Uterus (tissue), 3 donors: ENCODE measurements at regions not wholly inside any gene's neighbourhood (a gene's known extent, or its start where the extent isn't known, plus 50 kb on each side); places are given as distances from the start of the nearest gene placed in this dataset.

Experiments used
- DNase-seq, 2 donors: peaks; one replicate each; pipeline ENCODE4 v3.0.0-alpha.2; 2019 to 2020
- H3K27ac ChIP-seq, 2 donors: fragments of 200-600 bp; sonication (generic); 1 replicate in 1 of 2; 2 replicates in 1 of 2; pipeline ENCODE4 v1.5.1; 2016 to 2018
- H3K27me3 ChIP-seq, 2 donors: fragments of 200-600 bp; sonication (generic); one replicate each; pipeline ENCODE4 v1.5.1; 2018 to 2019; ENCODE audit warnings: control low read depth in 1 of 2
- H3K36me3 ChIP-seq, 2 donors: fragments of 200-600 bp; sonication (generic); one replicate each; pipeline ENCODE4 v1.5.1; 2019; ENCODE audit warnings: control low read depth in 1 of 2
- H3K4me1 ChIP-seq, 2 donors: fragments of 200-600 bp; sonication (generic); one replicate each; pipeline ENCODE4 v1.5.1; 2018 to 2019; ENCODE audit warnings: control low read depth in 1 of 2
- H3K4me3 ChIP-seq, 2 donors: fragments of 200-600 bp; sonication (generic); 1 replicate in 1 of 2; 2 replicates in 1 of 2; pipeline ENCODE4 v1.5.1; 2018 to 2019; ENCODE audit warnings: mild to moderate bottlenecking in 1 of 2
- H3K9me3 ChIP-seq, 2 donors: fragments of 200-600 bp; sonication (generic); one replicate each; pipeline ENCODE4 v1.5.1; 2019; ENCODE audit warnings: control low read depth in 1 of 2
- CTCF ChIP-seq, 4 experiments: fragments of 200-600 bp in 2 of 4; fragments of 450-650 bp in 2 of 4; sonication (generic) in 2 of 4; IDR thresholded peaks; one replicate each; pipeline ENCODE4 v1.5.1; 2016 to 2019; ENCODE audit warnings: antibody characterized with exemption in 4 of 4, mild to moderate bottlenecking in 2 of 4, moderate library complexity in 1 of 4
- POLR2A ChIP-seq, 2 donors: fragments of 450-650 bp; IDR thresholded peaks; one replicate each; pipeline ENCODE4 v1.6.1; 2016; ENCODE audit warnings: antibody characterized with exemption in 2 of 2, mild to moderate bottlenecking in 1 of 2, moderate library complexity in 1 of 2
- intact Hi-C: fragments of 100-400 bp; cut with DNase I; formaldehyde crosslinking; loops from one replicate; pipeline ENCODE4 v1.15.1; 2023; ENCODE audit warnings: low total_unique reads
- donor health status: DM: yes; HTN: yes; CAD: no.

- intact Hi-C loops: no loop called here
- H3K4me3 ChIP-seq: no peak overlapping the region
- H3K27me3 ChIP-seq: no peaks in the 10 kb centered on the region
- no peaks in the 10 kb centered on the region for H3K4me1 ChIP-seq
- no peak for DNase-seq
- TF ChIP-seq POLR2A (IDR thresholded peaks at IDR 0.05) (no peak), CTCF (IDR thresholded peaks at IDR 0.05) (no peak)
- H3K27ac ChIP-seq: no peak overlapping the region
- H3K36me3 ChIP-seq: no peaks in the 10 kb centered on the region
- H3K9me3 ChIP-seq: no peaks in the 10 kb centered on the region
Measured at GRCh38 chr4:18533262-18533775, 511.8 kb upstream of the LCORL start.

- Histone ChIP-seq H3K27ac (no peak overlapping the region), H3K36me3 (no peaks in the 10 kb centered on the region), H3K9me3 (no peaks in the 10 kb centered on the region), H3K27me3 (no peaks in the 10 kb centered on the region), H3K4me3 (no peak overlapping the region), H3K4me1 (no peaks in the 10 kb centered on the region)
- no peak for DNase-seq
- TF ChIP-seq POLR2A (IDR thresholded peaks at IDR 0.05) (no peak), CTCF (IDR thresholded peaks at IDR 0.05) (no peak)
- intact Hi-C loops: no loop called here
Measured at GRCh38 chr4:18531731-18532130, 510.2 kb upstream of the LCORL start.

GRCh38 chr4:18529482-18529881, 507.9 kb upstream of the LCORL start:
- TF ChIP-seq POLR2A (IDR thresholded peaks at IDR 0.05) (no peak), CTCF (IDR thresholded peaks at IDR 0.05) (no peak)
- Histone ChIP-seq H3K9me3 (no peaks in the 10 kb centered on the region), H3K4me3 (no peak overlapping the region), H3K36me3 (no peaks in the 10 kb centered on the region), H3K4me1 (no peaks in the 10 kb centered on the region), H3K27me3 (no peaks in the 10 kb centered on the region), H3K27ac (no peak overlapping the region)
- intact Hi-C loops: no loop called here
- DNase-seq: no peak

GRCh38 chr4:18524667-18525066, 503.1 kb upstream of the LCORL start:
- Histone ChIP-seq H3K27ac (no peak overlapping the region), H3K9me3 (no peaks in the 10 kb centered on the region), H3K36me3 (no peaks in the 10 kb centered on the region), H3K27me3 (no peaks in the 10 kb centered on the region), H3K4me1 (no peaks in the 10 kb centered on the region), H3K4me3 (no peak overlapping the region)
- DNase-seq: no peak
- TF ChIP-seq CTCF (IDR thresholded peaks at IDR 0.05) (no peak), POLR2A (IDR thresholded peaks at IDR 0.05) (no peak)
- intact Hi-C loops: no loop called here

GRCh38 chr4:18518098-18518497, 496.5 kb upstream of the LCORL start:
- Histone ChIP-seq H3K27ac (no peak overlapping the region), H3K27me3 (no peaks in the 10 kb centered on the region), H3K4me3 (no peak overlapping the region), H3K4me1 (no peaks in the 10 kb centered on the region), H3K36me3 (no peaks in the 10 kb centered on the region), H3K9me3 (no peaks in the 10 kb centered on the region)
- no peak for DNase-seq
- intact Hi-C loops: no loop called here
- no peak for TF ChIP-seq POLR2A (IDR thresholded peaks at IDR 0.05)
- TF ChIP-seq CTCF (IDR thresholded peaks at IDR 0.05): no peak
